WTC11 (cell line): ENCODE measurements at regions not wholly inside any gene's neighbourhood (a gene's known extent, or its start where the extent isn't known, plus 50 kb on each side); places are given as distances from the start of the nearest gene placed in this dataset.

ENCODE experiments used
- ATAC-seq: fragments of 200-7000 bp; cut with Tn5 transposase; 2 replicates; pipeline ENCODE4 v1.10.0; 2021; ENCODE audit warnings: mild to moderate bottlenecking, moderate library complexity
- CTCF ChIA-PET: fragments of 300-600 bp; sonication (Branson Sonifier 250); formaldehyde crosslinking; loops from one replicate; lab custom pipeline; 2021; ENCODE audit warnings: antibody characterized with exemption; lab: Charles Lee
- POLR2A ChIA-PET: fragments of 350-600 bp; sonication (Branson Sonifier 250); formaldehyde crosslinking; loops from one replicate; lab custom pipeline; 2021; ENCODE audit warnings: antibody characterized with exemption; lab: Charles Lee
- DNase-seq: peaks from one replicate; pipeline ENCODE4 v3.0.0; 2021; ENCODE audit warnings: low spot score
- H3K27ac Mint-ChIP-seq: 2 replicates; pipeline ENCODE4 v1.8.0; 2021; ENCODE audit warnings: mixed read lengths
- H3K27me3 Mint-ChIP-seq: 2 replicates; pipeline ENCODE4 v1.8.0; 2021; ENCODE audit warnings: low read depth, mild to moderate bottlenecking, moderate library complexity, mixed read lengths
- H3K36me3 Mint-ChIP-seq: 2 replicates; pipeline ENCODE4 v1.8.0; 2021; ENCODE audit warnings: mixed read lengths
- H3K4me1 Mint-ChIP-seq: 2 replicates; pipeline ENCODE4 v1.8.0; 2022; ENCODE audit warnings: mixed read lengths
- H3K4me3 Mint-ChIP-seq: 2 replicates; pipeline ENCODE4 v1.8.0; 2021; ENCODE audit warnings: mild to moderate bottlenecking, moderate library complexity, mixed read lengths
- H3K9me3 Mint-ChIP-seq: 2 replicates; pipeline ENCODE4 v1.8.0; 2021; ENCODE audit warnings: mixed read lengths
- ATF6 ChIP-seq: sonication (generic); formaldehyde crosslinking; IDR thresholded peaks from 2 replicates; pipeline ENCODE4 v1.8.1; 2023; ENCODE audit warnings: mild to moderate bottlenecking, missing genetic modification reagents
- CBFB ChIP-seq: sonication (generic); formaldehyde crosslinking; IDR thresholded peaks from 2 replicates; pipeline ENCODE4 v1.8.1; 2022; ENCODE audit warnings: mild to moderate bottlenecking, low read depth, missing genetic modification reagents
- CDX4 ChIP-seq: fragments of 250-450 bp; sonication (Bioruptor Pico); IDR thresholded peaks from 2 replicates; pipeline ENCODE4 v1.9.0; 2021; ENCODE audit warnings: moderate library complexity, mild to moderate bottlenecking, inconsistent platforms, borderline replicate concordance
- CTCF ChIP-seq: fragments of 200-600 bp; IDR thresholded peaks from 2 replicates; pipeline ENCODE4 v1.8.0; 2022; ENCODE audit warnings: antibody characterized with exemption
- E2F4 ChIP-seq: sonication (generic); formaldehyde crosslinking; IDR thresholded peaks from 2 replicates; pipeline ENCODE4 v1.8.1; 2022; ENCODE audit warnings: low read depth, mild to moderate bottlenecking, moderate library complexity, missing genetic modification reagents, borderline replicate concordance
- FOXK1 ChIP-seq: sonication (generic); formaldehyde crosslinking; IDR thresholded peaks from 2 replicates; pipeline ENCODE4 v1.8.0; 2022; ENCODE audit warnings: mild to moderate bottlenecking, moderate library complexity, missing genetic modification reagents
- GABPB1 ChIP-seq: sonication (generic); formaldehyde crosslinking; IDR thresholded peaks from 2 replicates; pipeline ENCODE4 v1.8.1; 2023; ENCODE audit warnings: mild to moderate bottlenecking, missing genetic modification reagents
- JAZF1 ChIP-seq: fragments of 250-450 bp; sonication (Bioruptor Pico); IDR thresholded peaks from 2 replicates; pipeline ENCODE4 v1.9.0; 2021; ENCODE audit warnings: moderate library complexity, mild to moderate bottlenecking, inconsistent platforms
- NFATC4 ChIP-seq: fragments of 250-450 bp; sonication (Bioruptor Pico); IDR thresholded peaks from 2 replicates; pipeline ENCODE4 v1.9.0; 2021; ENCODE audit warnings: mild to moderate bottlenecking
- NR3C1 ChIP-seq: sonication (generic); formaldehyde crosslinking; conservative IDR thresholded peaks from 2 replicates; pipeline ENCODE4 v1.8.1; 2023; ENCODE audit warnings: low read depth, mild to moderate bottlenecking, missing genetic modification reagents
- PREB ChIP-seq: sonication (generic); formaldehyde crosslinking; IDR thresholded peaks from 2 replicates; pipeline ENCODE4 v1.8.1; 2022; ENCODE audit warnings: mild to moderate bottlenecking, missing genetic modification reagents, moderate library complexity, borderline replicate concordance
- SMAD4 ChIP-seq: sonication (generic); formaldehyde crosslinking; IDR thresholded peaks from 2 replicates; pipeline ENCODE4 v1.8.0; 2022; ENCODE audit warnings: mild to moderate bottlenecking, missing genetic modification reagents
- SP1 ChIP-seq: sonication (generic); formaldehyde crosslinking; conservative IDR thresholded peaks from 2 replicates; pipeline ENCODE4 v1.8.1; 2022; ENCODE audit warnings: missing genetic modification reagents
- USF1 ChIP-seq: sonication (generic); formaldehyde crosslinking; IDR thresholded peaks from 2 replicates; pipeline ENCODE4 v1.8.0; 2022; ENCODE audit warnings: mild to moderate bottlenecking, missing genetic modification reagents
- ZNF121 ChIP-seq: sonication (generic); formaldehyde crosslinking; IDR thresholded peaks from 2 replicates; pipeline ENCODE4 v1.8.0; 2023; ENCODE audit warnings: missing genetic modification reagents
- ZNF425 ChIP-seq: fragments of 250-450 bp; sonication (Bioruptor Pico); conservative IDR thresholded peaks from 2 replicates; pipeline ENCODE4 v1.9.0; 2021; ENCODE audit warnings: mild to moderate bottlenecking
- ZNF532 ChIP-seq: fragments of 250-450 bp; sonication (Bioruptor Pico); IDR thresholded peaks from 2 replicates; pipeline ENCODE4 v1.9.0; 2021; ENCODE audit warnings: mild to moderate bottlenecking, borderline replicate concordance
- ZNF671 ChIP-seq: fragments of 250-450 bp; sonication (Bioruptor Pico); IDR thresholded peaks from 2 replicates; pipeline ENCODE4 v1.8.0; 2021; ENCODE audit warnings: mild to moderate bottlenecking

GRCh38 chr2:12090072-12090471 lies 343.6 kb downstream of the LPIN1 start:
- ChIA-PET CTCF (no interaction called here), POLR2A (no interaction called here)
- no peak overlapping the region for H3K27ac Mint-ChIP-seq
- H3K9me3 Mint-ChIP-seq = peaks cover 16% of the 10 kb centered on the region
- ATAC-seq (no peak), DNase-seq (no peak)
- H3K4me3 Mint-ChIP-seq = no peak overlapping the region
- H3K36me3 Mint-ChIP-seq = peaks cover 8% of the 10 kb centered on the region; the same call in 1 of the 2 replicates
- peaks cover 34% of the 10 kb centered on the region for H3K4me1 Mint-ChIP-seq
- TF ChIP-seq GABPB1 (CRISPR knock-in tag) (no peak), PREB (CRISPR knock-in tag) (no peak), ZNF425 (no peak), ZNF671 (CRISPR knock-in tag) (no peak), SMAD4 (CRISPR knock-in tag) (no peak), ATF6 (CRISPR knock-in tag) (no peak), ZNF121 (CRISPR knock-in tag) (no peak), USF1 (CRISPR knock-in tag) (no peak)
- H3K27me3 Mint-ChIP-seq = no peaks in the 10 kb centered on the region

- ChIA-PET POLR2A (no interaction called here), CTCF (no interaction called here)
- DNase-seq = no peak
- Mint-ChIP-seq H3K4me3 (no peak overlapping the region), H3K27me3 (no peaks in the 10 kb centered on the region), H3K4me1 (peaks cover 35% of the 10 kb centered on the region), H3K36me3 (peaks cover 8% of the 10 kb centered on the region; the same call in 1 of the 2 replicates), H3K9me3 (peaks cover 16% of the 10 kb centered on the region), H3K27ac (no peak overlapping the region)
- ATAC-seq = 0 out of 2 replicates have a peak, but pooled peaks have one; percentile 30
- TF ChIP-seq ZNF532 (CRISPR knock-in tag) (no peak), SP1 (CRISPR knock-in tag) (no peak), NFATC4 (CRISPR knock-in tag) (no peak), JAZF1 (CRISPR knock-in tag) (no peak), CDX4 (CRISPR knock-in tag) (no peak), NR3C1 (CRISPR knock-in tag) (no peak), CBFB (no peak), FOXK1 (CRISPR knock-in tag) (no peak), E2F4 (CRISPR knock-in tag) (no peak), ZNF425 (no peak), CTCF (no peak)
Measured at GRCh38 chr2:12090590-12090989, 344.2 kb downstream of the LPIN1 start.
